GM12878 (cell line): ENCODE measurements at regions not wholly inside any gene's neighbourhood (a gene's known extent, or its start where the extent isn't known, plus 50 kb on each side); places are given as distances from the start of the nearest gene placed in this dataset.

Source experiments
- DPF2 ChIP-seq: fragments of 450-650 bp; IDR thresholded peaks from 2 replicates; pipeline ENCODE4 v1.6.1; 2017; ENCODE audit warnings: mild to moderate bottlenecking
- HDAC6 ChIP-seq: fragments of 200-600 bp; sonication (generic); IDR thresholded peaks from one replicate; pipeline ENCODE4 v1.8.0; 2017; ENCODE audit warnings: antibody characterized with exemption; ENCODE audit not compliant: unreplicated experiment
- IRF5 ChIP-seq: fragments of 450-650 bp; IDR thresholded peaks from 2 replicates; pipeline ENCODE4 v1.6.1; 2017; ENCODE audit warnings: borderline replicate concordance
- LARP7 ChIP-seq: fragments of 450-650 bp; IDR thresholded peaks from 2 replicates; pipeline ENCODE4 v1.6.1; 2017; ENCODE audit warnings: mild to moderate bottlenecking
- MYB ChIP-seq: fragments of 150-350 bp; IDR thresholded peaks from 2 replicates; pipeline ENCODE4 v1.6.1; 2014; ENCODE audit warnings: mild to moderate bottlenecking, low read depth, low read length, borderline replicate concordance
- NRF1 ChIP-seq: conservative IDR thresholded peaks from 2 replicates; pipeline ENCODE4 v1.6.1; 2011; ENCODE audit warnings: mild to moderate bottlenecking, low read depth, low read length, improper control_type of control experiment
- RUNX3 ChIP-seq: IDR thresholded peaks from 2 replicates; pipeline ENCODE4 v1.6.1; 2012; ENCODE audit warnings: low read length, inconsistent platforms
- SMARCA5 ChIP-seq: fragments of 450-650 bp; IDR thresholded peaks from 2 replicates; pipeline ENCODE4 v1.6.1; 2017; ENCODE audit warnings: mild to moderate bottlenecking
- SMC3 ChIP-seq: IDR thresholded peaks from 2 replicates; pipeline ENCODE4 v1.6.1; 2011; ENCODE audit warnings: low read length, improper control_type of control experiment, borderline replicate concordance
- STAT1 ChIP-seq: fragments of 450-650 bp; conservative IDR thresholded peaks from 2 replicates; pipeline ENCODE4 v1.6.1; 2014; ENCODE audit warnings: antibody characterized with exemption, mild to moderate bottlenecking
- WRNIP1 ChIP-seq: IDR thresholded peaks from 2 replicates; pipeline ENCODE4 v1.6.1; 2011; ENCODE audit warnings: low read depth, low read length, improper control_type of control experiment, borderline replicate concordance
- TF ChIP-seq, protein P1 (sequence below): IDR thresholded peaks from 2 replicates; pipeline ENCODE4 v1.6.1; 2012; ENCODE audit warnings: mild to moderate bottlenecking, low read depth, low read length
- TF ChIP-seq, protein P2 (sequence below): IDR thresholded peaks from 2 replicates; pipeline ENCODE4 v1.6.1; 2012; ENCODE audit warnings: low read depth, low read length, improper control_type of control experiment

- TF ChIP-seq, protein P1, sequence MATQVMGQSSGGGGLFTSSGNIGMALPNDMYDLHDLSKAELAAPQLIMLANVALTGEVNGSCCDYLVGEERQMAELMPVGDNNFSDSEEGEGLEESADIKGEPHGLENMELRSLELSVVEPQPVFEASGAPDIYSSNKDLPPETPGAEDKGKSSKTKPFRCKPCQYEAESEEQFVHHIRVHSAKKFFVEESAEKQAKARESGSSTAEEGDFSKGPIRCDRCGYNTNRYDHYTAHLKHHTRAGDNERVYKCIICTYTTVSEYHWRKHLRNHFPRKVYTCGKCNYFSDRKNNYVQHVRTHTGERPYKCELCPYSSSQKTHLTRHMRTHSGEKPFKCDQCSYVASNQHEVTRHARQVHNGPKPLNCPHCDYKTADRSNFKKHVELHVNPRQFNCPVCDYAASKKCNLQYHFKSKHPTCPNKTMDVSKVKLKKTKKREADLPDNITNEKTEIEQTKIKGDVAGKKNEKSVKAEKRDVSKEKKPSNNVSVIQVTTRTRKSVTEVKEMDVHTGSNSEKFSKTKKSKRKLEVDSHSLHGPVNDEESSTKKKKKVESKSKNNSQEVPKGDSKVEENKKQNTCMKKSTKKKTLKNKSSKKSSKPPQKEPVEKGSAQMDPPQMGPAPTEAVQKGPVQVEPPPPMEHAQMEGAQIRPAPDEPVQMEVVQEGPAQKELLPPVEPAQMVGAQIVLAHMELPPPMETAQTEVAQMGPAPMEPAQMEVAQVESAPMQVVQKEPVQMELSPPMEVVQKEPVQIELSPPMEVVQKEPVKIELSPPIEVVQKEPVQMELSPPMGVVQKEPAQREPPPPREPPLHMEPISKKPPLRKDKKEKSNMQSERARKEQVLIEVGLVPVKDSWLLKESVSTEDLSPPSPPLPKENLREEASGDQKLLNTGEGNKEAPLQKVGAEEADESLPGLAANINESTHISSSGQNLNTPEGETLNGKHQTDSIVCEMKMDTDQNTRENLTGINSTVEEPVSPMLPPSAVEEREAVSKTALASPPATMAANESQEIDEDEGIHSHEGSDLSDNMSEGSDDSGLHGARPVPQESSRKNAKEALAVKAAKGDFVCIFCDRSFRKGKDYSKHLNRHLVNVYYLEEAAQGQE: no peak
- TF ChIP-seq STAT1 (no peak), WRNIP1 (no peak), NRF1 (no peak), SMC3 (no peak), DPF2 (no peak), IRF5 (no peak), SMARCA5 (no peak), MYB (no peak), RUNX3 (no peak), HDAC6 (no peak), LARP7 (no peak)
- TF ChIP-seq, protein P2, sequence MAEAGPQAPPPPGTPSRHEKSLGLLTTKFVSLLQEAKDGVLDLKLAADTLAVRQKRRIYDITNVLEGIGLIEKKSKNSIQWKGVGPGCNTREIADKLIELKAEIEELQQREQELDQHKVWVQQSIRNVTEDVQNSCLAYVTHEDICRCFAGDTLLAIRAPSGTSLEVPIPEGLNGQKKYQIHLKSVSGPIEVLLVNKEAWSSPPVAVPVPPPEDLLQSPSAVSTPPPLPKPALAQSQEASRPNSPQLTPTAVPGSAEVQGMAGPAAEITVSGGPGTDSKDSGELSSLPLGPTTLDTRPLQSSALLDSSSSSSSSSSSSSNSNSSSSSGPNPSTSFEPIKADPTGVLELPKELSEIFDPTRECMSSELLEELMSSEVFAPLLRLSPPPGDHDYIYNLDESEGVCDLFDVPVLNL: no peak
Observed at GRCh38 chr15:72995849-72996248, 56.4 kb upstream of the NEO1 start (continued).
